ENCODE measurements at regions not wholly inside any gene's neighbourhood (a gene's known extent, or its start where the extent isn't known, plus 50 kb on each side); places are given as distances from the start of the nearest gene placed in this dataset.

DNA sequence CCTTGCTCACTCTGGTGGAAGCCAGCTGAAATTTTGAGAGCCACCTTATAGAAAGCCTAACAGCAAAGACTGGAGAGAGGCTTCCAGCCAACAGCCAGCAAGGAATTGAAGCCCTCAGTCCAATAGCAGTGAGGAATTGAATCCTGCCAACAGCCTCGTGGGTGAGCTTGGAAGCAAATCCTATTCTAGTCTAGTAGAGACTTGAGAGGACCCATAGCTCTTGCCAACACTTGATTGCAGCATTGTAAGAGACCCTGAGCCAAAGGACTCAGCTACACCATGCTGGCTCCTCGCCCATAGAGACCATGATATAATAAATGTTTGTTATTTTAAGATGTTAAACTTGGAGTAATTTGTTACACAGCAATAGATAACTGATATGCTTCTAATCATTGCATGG, 403.0 kb upstream of the TNP1 start:
- no peak overlapping the region for H3K27ac ChIP-seq
- no peaks in the 10 kb centered on the region for H3K36me3 ChIP-seq
- no peaks in the 10 kb centered on the region for H3K27me3 ChIP-seq
- 39% methylated on average over 2 of the region's 2 CpGs for WGBS (ENCODE audit: insufficient coverage, low coverage, low lambda C conversion rate, missing lambda C conversion rate)
- no peaks in the 10 kb centered on the region for H3K4me1 ChIP-seq
- DNase-seq, result no peak
- TF ChIP-seq, protein P1, sequence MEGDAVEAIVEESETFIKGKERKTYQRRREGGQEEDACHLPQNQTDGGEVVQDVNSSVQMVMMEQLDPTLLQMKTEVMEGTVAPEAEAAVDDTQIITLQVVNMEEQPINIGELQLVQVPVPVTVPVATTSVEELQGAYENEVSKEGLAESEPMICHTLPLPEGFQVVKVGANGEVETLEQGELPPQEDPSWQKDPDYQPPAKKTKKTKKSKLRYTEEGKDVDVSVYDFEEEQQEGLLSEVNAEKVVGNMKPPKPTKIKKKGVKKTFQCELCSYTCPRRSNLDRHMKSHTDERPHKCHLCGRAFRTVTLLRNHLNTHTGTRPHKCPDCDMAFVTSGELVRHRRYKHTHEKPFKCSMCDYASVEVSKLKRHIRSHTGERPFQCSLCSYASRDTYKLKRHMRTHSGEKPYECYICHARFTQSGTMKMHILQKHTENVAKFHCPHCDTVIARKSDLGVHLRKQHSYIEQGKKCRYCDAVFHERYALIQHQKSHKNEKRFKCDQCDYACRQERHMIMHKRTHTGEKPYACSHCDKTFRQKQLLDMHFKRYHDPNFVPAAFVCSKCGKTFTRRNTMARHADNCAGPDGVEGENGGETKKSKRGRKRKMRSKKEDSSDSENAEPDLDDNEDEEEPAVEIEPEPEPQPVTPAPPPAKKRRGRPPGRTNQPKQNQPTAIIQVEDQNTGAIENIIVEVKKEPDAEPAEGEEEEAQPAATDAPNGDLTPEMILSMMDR (IDR thresholded peaks at IDR 0.05), result no peak
- no peak for TF ChIP-seq POLR2A (IDR thresholded peaks at IDR 0.05)
- no peak for ATAC-seq
- intact Hi-C loops (cut with DNase I), result no loop called here
- H3K4me3 ChIP-seq, result no peak overlapping the region
- H3K9me3 ChIP-seq, result no peaks in the 10 kb centered on the region

DNA sequence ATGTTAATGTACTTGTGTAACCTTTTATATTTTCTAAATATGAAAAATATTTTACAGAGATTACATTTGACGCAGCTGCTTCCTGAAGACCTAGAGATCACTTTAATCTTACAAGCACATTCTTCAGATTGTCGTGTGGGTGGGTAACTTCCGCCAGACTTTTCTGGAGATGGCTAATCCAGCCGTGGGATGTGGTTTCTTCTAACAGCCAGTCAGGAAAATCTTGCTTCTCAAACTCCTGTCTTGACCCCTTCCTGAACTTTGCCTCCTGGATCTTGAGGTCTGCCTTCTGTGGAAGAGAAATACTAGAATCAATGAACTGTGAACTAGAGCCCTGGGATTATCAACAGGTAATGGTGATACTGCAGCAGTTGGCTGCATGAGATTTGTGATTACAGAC, 401.6 kb upstream of the TNP1 start:
- Histone ChIP-seq H3K4me1 (no peaks in the 10 kb centered on the region), H3K27ac (no peak overlapping the region), H3K4me3 (no peak overlapping the region), H3K36me3 (no peaks in the 10 kb centered on the region), H3K9me3 (no peaks in the 10 kb centered on the region), H3K27me3 (no peaks in the 10 kb centered on the region)
- TF ChIP-seq, protein P1 (IDR thresholded peaks at IDR 0.05), result no peak
- no peak for TF ChIP-seq POLR2A (IDR thresholded peaks at IDR 0.05)
- intact Hi-C loops (cut with DNase I), result no loop called here
- 31% methylated on average over 4 of the region's 4 CpGs for WGBS (ENCODE audit: insufficient coverage, low coverage, low lambda C conversion rate, missing lambda C conversion rate)
- no peak for ATAC-seq
- no peak for DNase-seq

DNA sequence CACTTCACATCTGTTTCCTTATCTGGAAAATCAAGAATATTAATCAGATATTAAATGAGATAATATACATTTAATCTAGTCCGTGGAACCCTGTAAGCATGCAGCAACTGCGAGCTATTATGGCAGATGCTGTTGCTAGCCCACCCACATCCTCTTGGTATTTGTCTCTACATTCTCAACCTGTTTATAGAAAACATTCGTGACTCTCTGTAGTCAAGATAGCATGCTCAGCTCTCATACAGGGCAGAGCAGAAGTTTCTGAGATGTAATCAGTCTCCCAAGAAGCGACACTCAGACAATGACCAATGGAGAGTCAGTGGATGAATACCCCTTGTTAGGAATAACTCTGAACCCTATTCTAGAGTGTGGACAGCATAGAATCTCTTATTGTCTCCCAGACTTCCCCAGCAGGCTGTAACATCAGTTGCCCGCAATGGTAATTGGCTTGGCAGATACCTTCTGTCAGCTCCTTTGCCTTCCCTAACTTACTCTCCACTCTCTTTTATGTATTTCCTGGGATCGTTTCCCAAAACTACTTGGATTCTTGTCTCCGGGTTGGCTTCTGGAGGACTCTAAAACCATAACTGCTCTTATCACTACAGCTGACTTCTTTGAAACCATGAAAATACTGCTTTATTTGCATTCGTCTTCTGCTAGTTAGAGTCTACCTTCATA, 400.7 kb upstream of the TNP1 start:
- no peak for TF ChIP-seq POLR2A (IDR thresholded peaks at IDR 0.05)
- TF ChIP-seq, protein P1 (IDR thresholded peaks at IDR 0.05), result no peak
- 41% methylated on average over 6 of the region's 8 CpGs for WGBS (ENCODE audit: insufficient coverage, low coverage, low lambda C conversion rate, missing lambda C conversion rate)
- no peaks in the 10 kb centered on the region for H3K27me3 ChIP-seq
- no peaks in the 10 kb centered on the region for H3K4me1 ChIP-seq
- H3K36me3 ChIP-seq, result no peaks in the 10 kb centered on the region
- intact Hi-C loops (cut with DNase I), result no loop called here
- no peaks in the 10 kb centered on the region for H3K9me3 ChIP-seq
- DNase-seq (no peak), ATAC-seq (no peak)
- H3K4me3 ChIP-seq, result no peak overlapping the region
- no peak overlapping the region for H3K27ac ChIP-seq

DNA sequence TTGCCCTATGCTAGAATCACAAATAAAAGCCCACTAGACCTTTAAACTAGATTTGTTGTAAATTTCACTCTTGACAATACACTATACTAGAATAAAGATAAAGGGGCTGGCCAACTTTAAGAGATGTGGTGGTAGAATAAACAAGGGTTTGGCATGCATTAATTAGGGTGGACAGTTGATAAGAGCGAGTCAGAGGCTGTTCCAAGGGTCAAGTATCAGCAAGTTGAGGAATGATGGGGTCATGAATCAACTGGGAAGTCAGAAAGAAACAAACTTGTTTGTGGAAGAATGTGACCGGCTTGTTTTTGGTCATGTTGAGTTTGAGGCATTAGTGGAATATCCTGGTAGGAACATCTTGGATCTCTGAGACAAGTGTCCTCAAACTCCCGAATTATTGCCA, 398.3 kb upstream of the TNP1 start:
- Histone ChIP-seq H3K4me3 (no peak overlapping the region), H3K27ac (no peak overlapping the region), H3K36me3 (no peaks in the 10 kb centered on the region), H3K9me3 (no peaks in the 10 kb centered on the region), H3K4me1 (no peaks in the 10 kb centered on the region), H3K27me3 (no peaks in the 10 kb centered on the region)
- ATAC-seq (no peak), DNase-seq (no peak)
- TF ChIP-seq POLR2A (IDR thresholded peaks at IDR 0.05), result no peak
- TF ChIP-seq, protein P1 (IDR thresholded peaks at IDR 0.05), result no peak
- intact Hi-C loops (cut with DNase I), result no loop called here
- 36% methylated on average over 3 of the region's 3 CpGs for WGBS (ENCODE audit: insufficient coverage, low coverage, low lambda C conversion rate, missing lambda C conversion rate)

DNA sequence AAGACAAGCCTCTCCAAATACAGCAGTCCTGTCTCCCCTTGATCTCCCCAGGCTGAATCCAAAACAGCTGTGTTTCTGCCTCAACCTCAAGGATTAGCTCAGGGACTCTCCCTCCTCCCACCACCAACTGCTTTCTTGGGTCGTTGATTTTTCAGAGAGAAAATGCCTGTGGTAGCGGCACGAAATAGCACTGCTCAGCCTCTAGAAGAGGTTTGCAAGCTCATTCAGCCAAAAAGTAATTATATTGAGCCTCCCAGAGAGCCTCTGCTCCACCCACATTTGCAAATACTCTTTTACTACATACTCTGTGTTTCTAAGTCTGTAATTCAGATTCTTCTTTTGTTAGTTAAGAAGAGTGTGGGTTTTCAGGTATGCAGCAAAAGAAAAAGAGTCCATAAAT, 396.4 kb upstream of the TNP1 start:
- Histone ChIP-seq H3K4me3 (no peak overlapping the region), H3K4me1 (no peaks in the 10 kb centered on the region), H3K9me3 (no peaks in the 10 kb centered on the region), H3K27ac (no peak overlapping the region), H3K27me3 (no peaks in the 10 kb centered on the region), H3K36me3 (no peaks in the 10 kb centered on the region)
- DNase-seq (no peak), ATAC-seq (no peak)
- 70% methylated on average over 3 of the region's 3 CpGs for WGBS (ENCODE audit: insufficient coverage, low coverage, low lambda C conversion rate, missing lambda C conversion rate)
- intact Hi-C loops (cut with DNase I), result no loop called here
- TF ChIP-seq, protein P1 (IDR thresholded peaks at IDR 0.05), result no peak
- TF ChIP-seq POLR2A (IDR thresholded peaks at IDR 0.05), result no peak
